Mesothelial cell of epicardium (in vitro differentiated cells): ENCODE measurements at regions not wholly inside any gene's neighbourhood (a gene's known extent, or its start where the extent isn't known, plus 50 kb on each side); places are given as distances from the start of the nearest gene placed in this dataset.
"Not testable (repeated sequence)": the region's sequence is repeated elsewhere in the genome, so short reads cannot be mapped to it uniquely, and the experiment has no call there.

ENCODE experiments used
- DNase-seq, 2 experiments: peaks; one replicate each; pipeline ENCODE4 v3.0.0; 2021; ENCODE audit warnings: low spot score in 2 of 2; ENCODE audit not compliant: unreplicated experiment in 2 of 2
- H3K27ac Mint-ChIP-seq: 2 replicates; pipeline ENCODE4 v1.8.0; 2021; ENCODE audit warnings: mixed read lengths
- H3K27me3 Mint-ChIP-seq: 2 replicates; pipeline ENCODE4 v1.8.0; 2021; ENCODE audit warnings: low read depth, mixed read lengths
- H3K36me3 Mint-ChIP-seq: 2 replicates; pipeline ENCODE4 v1.8.0; 2021; ENCODE audit warnings: mixed read lengths
- H3K4me1 Mint-ChIP-seq: 2 replicates; pipeline ENCODE4 v1.8.0; 2021; ENCODE audit warnings: mixed read lengths
- H3K4me3 Mint-ChIP-seq: 2 replicates; pipeline ENCODE4 v1.8.0; 2021; ENCODE audit warnings: mild to moderate bottlenecking, moderate library complexity, mixed read lengths
- H3K9me3 Mint-ChIP-seq: 2 replicates; pipeline ENCODE4 v1.8.0; 2021; ENCODE audit warnings: mixed read lengths
- CTCF ChIP-seq: fragments of 200-600 bp; sonication (generic); IDR thresholded peaks from one replicate; pipeline ENCODE4 v1.5.0; 2021; ENCODE audit warnings: antibody characterized with exemption; ENCODE audit not compliant: unreplicated experiment

- no peak overlapping the region for H3K27ac Mint-ChIP-seq
- H3K27me3 Mint-ChIP-seq = no peaks in the 10 kb centered on the region
- no peak for TF ChIP-seq CTCF
- no peaks in the 10 kb centered on the region for H3K36me3 Mint-ChIP-seq
- DNase-seq = no peak
- H3K9me3 Mint-ChIP-seq = peaks cover 3% of the 10 kb centered on the region
- H3K4me1 Mint-ChIP-seq = peaks cover 20% of the 10 kb centered on the region
- H3K4me3 Mint-ChIP-seq = no peak overlapping the region
Measured at GRCh38 chr7:94706996-94707740, 51.2 kb upstream of the SGCE start.

- no peak for DNase-seq
- no peaks in the 10 kb centered on the region for H3K27me3 Mint-ChIP-seq
- no peak for TF ChIP-seq CTCF
- H3K4me1 Mint-ChIP-seq = peaks cover 21% of the 10 kb centered on the region
- H3K27ac Mint-ChIP-seq = no peak overlapping the region
- no peaks in the 10 kb centered on the region for H3K36me3 Mint-ChIP-seq
- peaks cover 8% of the 10 kb centered on the region for H3K9me3 Mint-ChIP-seq
- H3K4me3 Mint-ChIP-seq = no peak overlapping the region
Measured at GRCh38 chr7:94710256-94710655, 54.3 kb upstream of the SGCE start.

GRCh38 chr7:94722360-94722759 lies 66.4 kb upstream of the SGCE start:
- not testable (repeated sequence) for H3K4me1 Mint-ChIP-seq, H3K36me3 Mint-ChIP-seq, DNase-seq, H3K4me3 Mint-ChIP-seq, H3K27me3 Mint-ChIP-seq, H3K27ac Mint-ChIP-seq
- H3K9me3 Mint-ChIP-seq = peaks cover 34% of the 10 kb centered on the region

- peaks cover 36% of the 10 kb centered on the region for H3K9me3 Mint-ChIP-seq
- not testable (repeated sequence) for DNase-seq, H3K4me3 Mint-ChIP-seq, H3K4me1 Mint-ChIP-seq, H3K27me3 Mint-ChIP-seq, H3K36me3 Mint-ChIP-seq, H3K27ac Mint-ChIP-seq
Measured at GRCh38 chr7:94728893-94729292, 73.0 kb upstream of the SGCE start.

GRCh38 chr7:94738071-94738470 lies 82.1 kb upstream of the SGCE start:
- no peak for DNase-seq
- Mint-ChIP-seq H3K36me3 (no peaks in the 10 kb centered on the region), H3K9me3 (peaks cover 14% of the 10 kb centered on the region), H3K27me3 (no peaks in the 10 kb centered on the region), H3K4me1 (peaks cover 5% of the 10 kb centered on the region), H3K27ac (no peak overlapping the region), H3K4me3 (no peak overlapping the region)
- no peak for TF ChIP-seq CTCF

- Mint-ChIP-seq H3K9me3 (peaks cover 10% of the 10 kb centered on the region), H3K4me3 (no peak overlapping the region), H3K27me3 (no peaks in the 10 kb centered on the region)
Measured at GRCh38 chr7:94739180-94739579, 83.2 kb upstream of the SGCE start.

More at GRCh38 chr7:94739180-94739579, 83.2 kb upstream of the SGCE start:
- Mint-ChIP-seq H3K4me1 (peaks cover 5% of the 10 kb centered on the region), H3K27ac (no peak overlapping the region), H3K36me3 (no peaks in the 10 kb centered on the region)
- DNase-seq = no peak
- no peak for TF ChIP-seq CTCF
